Stimulated activated naive CD4-positive, alpha-beta T cell treated with Interleukin-2 at 50 U/mL for 16 hours (primary cell): ENCODE measurements at regions not wholly inside any gene's neighbourhood (a gene's known extent, or its start where the extent isn't known, plus 50 kb on each side); places are given as distances from the start of the nearest gene placed in this dataset.

Experiments used
- DNase-seq: peaks from one replicate; lab custom pipeline; 2025; lab: John Stamatoyannopoulos, UW

- no peak for DNase-seq
Measured at GRCh38 chr22:48748860-48749554, 1078.7 kb downstream of the BRD1 start.

- DNase-seq, result no peak
Measured at GRCh38 chr22:48748113-48748859, 1079.4 kb downstream of the BRD1 start.

- no peak for DNase-seq
Measured at GRCh38 chr22:48746789-48747425, 1080.8 kb downstream of the BRD1 start.

- no peak for DNase-seq
Measured at GRCh38 chr22:48745842-48746788, 1081.6 kb downstream of the BRD1 start.

- DNase-seq, result no peak
Measured at GRCh38 chr22:48744967-48745841, 1082.5 kb downstream of the BRD1 start.

- DNase-seq, result no peak
Measured at GRCh38 chr22:48744283-48744641, 1083.4 kb downstream of the BRD1 start.

GRCh38 chr22:48743601-48744282 lies 1083.9 kb downstream of the BRD1 start:
- DNase-seq, result no peak

- DNase-seq, result no peak
Measured at GRCh38 chr22:48742556-48743343, 1084.9 kb downstream of the BRD1 start.

- DNase-seq, result no peak
Measured at GRCh38 chr22:48742191-48742555, 1085.5 kb downstream of the BRD1 start.

- no peak for DNase-seq
Measured at GRCh38 chr22:48741540-48741939, 1086.1 kb downstream of the BRD1 start.

- DNase-seq, result no peak
Measured at GRCh38 chr22:48740731-48741405, 1086.8 kb downstream of the BRD1 start.

GRCh38 chr22:48740086-48740730 lies 1087.5 kb downstream of the BRD1 start:
- no peak for DNase-seq

GRCh38 chr22:48739348-48740085 lies 1088.2 kb downstream of the BRD1 start:
- DNase-seq, result no peak

GRCh38 chr22:48738204-48738980 lies 1089.3 kb downstream of the BRD1 start:
- DNase-seq, result no peak

GRCh38 chr22:48737461-48738203 lies 1090.0 kb downstream of the BRD1 start:
- no peak for DNase-seq
